Fibroblast of lung (primary cell): ENCODE measurements at regions not wholly inside any gene's neighbourhood (a gene's known extent, or its start where the extent isn't known, plus 50 kb on each side); places are given as distances from the start of the nearest gene placed in this dataset.

Source experiments
- DNase-seq, 2 donors: peaks; one replicate each; pipeline versions ENCODE4 v3.0.0 to v3.0.0-alpha.2; 2010; ENCODE audit warnings: low read depth in 2 of 2
- H2AFZ ChIP-seq: 2 replicates; pipeline ENCODE4 v1.5.1; 2012; ENCODE audit warnings: low read length, control low read depth, inconsistent platforms
- H3K27ac ChIP-seq: 2 replicates; pipeline ENCODE4 v1.5.1; 2011; ENCODE audit warnings: low read length, control low read depth; ENCODE audit not compliant: insufficient read depth
- H3K27me3 ChIP-seq: 2 replicates; pipeline ENCODE4 v1.5.1; 2011; ENCODE audit warnings: mild to moderate bottlenecking, low read length; ENCODE audit not compliant: control insufficient read depth, insufficient read depth
- H3K36me3 ChIP-seq: 2 replicates; pipeline ENCODE4 v1.5.1; 2011; ENCODE audit warnings: low read length; ENCODE audit not compliant: control insufficient read depth, insufficient read depth
- H3K4me1 ChIP-seq: 2 replicates; pipeline ENCODE4 v1.5.1; 2011; ENCODE audit warnings: low read length; ENCODE audit not compliant: control insufficient read depth, insufficient read depth; ENCODE audit errors: extremely low read depth
- H3K4me2 ChIP-seq: 2 replicates; pipeline ENCODE4 v1.5.1; 2011; ENCODE audit warnings: low read length, control low read depth; ENCODE audit not compliant: insufficient read depth; ENCODE audit errors: extremely low read depth
- H3K4me3 ChIP-seq, 4 experiments: fragments of 200-600 bp in 1 of 4; sonication (generic) in 1 of 4; replicated peaks in 1 of 4; 2 replicates each; pipeline ENCODE4 v1.5.1; 2011 to 2016; ENCODE audit warnings: low read length in 4 of 4, low read depth in 3 of 4, mild to moderate bottlenecking in 3 of 4, control low read depth in 2 of 4, inconsistent platforms in 1 of 4, mixed read lengths in 1 of 4; ENCODE audit not compliant: insufficient read depth in 1 of 4; ENCODE audit errors: control extremely low read depth in 1 of 4
- H3K79me2 ChIP-seq: 2 replicates; pipeline ENCODE4 v1.5.1; 2012; ENCODE audit warnings: mild to moderate bottlenecking, low read length, inconsistent platforms; ENCODE audit not compliant: control insufficient read depth, insufficient read depth
- H3K9ac ChIP-seq: 2 replicates; pipeline ENCODE4 v1.5.1; 2011; ENCODE audit warnings: mild to moderate bottlenecking, low read length, control low read depth; ENCODE audit not compliant: insufficient read depth
- H3K9me3 ChIP-seq: 2 replicates; pipeline ENCODE4 v1.5.1; 2012; ENCODE audit warnings: low read depth, low read length; ENCODE audit not compliant: control insufficient read depth, insufficient read depth
- H4K20me1 ChIP-seq: 2 replicates; pipeline ENCODE4 v1.5.1; 2011; ENCODE audit warnings: low read length; ENCODE audit not compliant: control insufficient read depth, insufficient read depth; ENCODE audit errors: extremely low read depth
- EZH2 ChIP-seq: IDR thresholded peaks from 2 replicates; pipeline ENCODE4 v1.5.1; 2012; ENCODE audit warnings: low read length, control low read depth, mild to moderate bottlenecking; ENCODE audit errors: missing control alignments
- TF ChIP-seq, protein P1 (sequence below), 2 donors: IDR thresholded peaks in 1 of 2; conservative IDR thresholded peaks in 1 of 2; 1 replicate in 1 of 2; 2 replicates in 1 of 2; pipeline ENCODE4 v1.5.1; 2011 to 2012; ENCODE audit warnings: low read length in 2 of 2, control low read depth in 1 of 2, inconsistent platforms in 1 of 2, low read depth in 1 of 2, mild to moderate bottlenecking in 1 of 2

DNA sequence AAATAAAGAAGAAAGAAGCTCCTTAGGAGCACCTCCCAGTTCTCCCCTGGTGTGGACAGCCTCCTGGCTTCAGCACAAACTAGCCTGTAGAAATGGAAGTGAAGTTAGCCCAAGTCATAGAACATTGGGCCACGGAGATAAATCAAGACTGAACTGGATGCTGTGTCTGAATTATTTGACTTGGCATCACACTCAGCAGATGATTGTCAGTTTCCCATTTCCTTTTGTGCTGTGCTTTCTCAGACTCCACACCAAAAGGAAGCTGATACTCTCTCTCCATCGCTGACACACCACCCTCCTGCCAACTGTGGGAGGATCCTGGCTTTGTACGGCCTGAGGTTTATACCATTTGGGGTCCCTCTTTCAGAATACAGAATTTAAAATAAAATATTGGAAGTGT lies 209.8 kb downstream of the TFAP2A start:
- no peak for TF ChIP-seq EZH2
- TF ChIP-seq, protein P1, sequence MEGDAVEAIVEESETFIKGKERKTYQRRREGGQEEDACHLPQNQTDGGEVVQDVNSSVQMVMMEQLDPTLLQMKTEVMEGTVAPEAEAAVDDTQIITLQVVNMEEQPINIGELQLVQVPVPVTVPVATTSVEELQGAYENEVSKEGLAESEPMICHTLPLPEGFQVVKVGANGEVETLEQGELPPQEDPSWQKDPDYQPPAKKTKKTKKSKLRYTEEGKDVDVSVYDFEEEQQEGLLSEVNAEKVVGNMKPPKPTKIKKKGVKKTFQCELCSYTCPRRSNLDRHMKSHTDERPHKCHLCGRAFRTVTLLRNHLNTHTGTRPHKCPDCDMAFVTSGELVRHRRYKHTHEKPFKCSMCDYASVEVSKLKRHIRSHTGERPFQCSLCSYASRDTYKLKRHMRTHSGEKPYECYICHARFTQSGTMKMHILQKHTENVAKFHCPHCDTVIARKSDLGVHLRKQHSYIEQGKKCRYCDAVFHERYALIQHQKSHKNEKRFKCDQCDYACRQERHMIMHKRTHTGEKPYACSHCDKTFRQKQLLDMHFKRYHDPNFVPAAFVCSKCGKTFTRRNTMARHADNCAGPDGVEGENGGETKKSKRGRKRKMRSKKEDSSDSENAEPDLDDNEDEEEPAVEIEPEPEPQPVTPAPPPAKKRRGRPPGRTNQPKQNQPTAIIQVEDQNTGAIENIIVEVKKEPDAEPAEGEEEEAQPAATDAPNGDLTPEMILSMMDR (conservative IDR thresholded peaks at IDR 0.05 in 1 of 2, IDR thresholded peaks at IDR 0.05 in 1 of 2; ENCODE audit: low read depth in 1 of 2, low read length in 2 of 2) = no peak
- H3K4me2 ChIP-seq = no peak overlapping the region
- H3K27me3 ChIP-seq = no peaks in the 10 kb centered on the region
- DNase-seq = no peak
- H3K9me3 ChIP-seq = no peaks in the 10 kb centered on the region
- no peak overlapping the region for H3K9ac ChIP-seq
- H3K27ac ChIP-seq = no peak overlapping the region
- no peak overlapping the region for H2AFZ ChIP-seq
- H4K20me1 ChIP-seq = no peaks in the 10 kb centered on the region
- no peaks in the 10 kb centered on the region for H3K4me1 ChIP-seq
- H3K79me2 ChIP-seq = no peaks in the 10 kb centered on the region
- no peak overlapping the region for H3K4me3 ChIP-seq
- no peaks in the 10 kb centered on the region for H3K36me3 ChIP-seq

DNA sequence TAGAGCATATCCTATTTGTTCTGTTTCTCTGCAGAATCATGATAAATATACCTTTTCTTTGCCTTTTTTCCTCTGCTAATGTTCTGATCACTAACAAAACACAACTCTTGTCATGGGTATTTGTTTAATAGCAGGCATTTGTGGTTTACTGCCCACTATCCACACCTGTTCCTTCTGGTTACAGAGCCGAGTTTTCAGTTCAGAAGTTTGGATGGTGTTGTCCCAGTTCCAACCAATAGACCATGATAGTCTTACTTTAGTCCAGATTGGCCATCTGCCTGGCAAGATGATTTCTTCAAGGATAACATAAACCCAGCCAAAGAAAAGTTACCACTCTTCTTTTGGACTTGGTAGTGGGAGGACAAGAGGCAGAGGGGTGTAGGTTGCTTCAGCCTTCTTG lies 211.2 kb downstream of the TFAP2A start:
- H3K79me2 ChIP-seq = no peaks in the 10 kb centered on the region
- H4K20me1 ChIP-seq = no peaks in the 10 kb centered on the region
- no peak for TF ChIP-seq EZH2
- TF ChIP-seq, protein P1 (conservative IDR thresholded peaks at IDR 0.05 in 1 of 2, IDR thresholded peaks at IDR 0.05 in 1 of 2; ENCODE audit: low read depth in 1 of 2, low read length in 2 of 2) = no peak
- no peak overlapping the region for H3K9ac ChIP-seq
- H3K27me3 ChIP-seq = no peaks in the 10 kb centered on the region
- no peaks in the 10 kb centered on the region for H3K9me3 ChIP-seq
- H3K27ac ChIP-seq = no peak overlapping the region
- no peak overlapping the region for H3K4me3 ChIP-seq
- H3K36me3 ChIP-seq = no peaks in the 10 kb centered on the region
- no peak for DNase-seq
- no peak overlapping the region for H2AFZ ChIP-seq
- no peaks in the 10 kb centered on the region for H3K4me1 ChIP-seq
- no peak overlapping the region for H3K4me2 ChIP-seq

DNA sequence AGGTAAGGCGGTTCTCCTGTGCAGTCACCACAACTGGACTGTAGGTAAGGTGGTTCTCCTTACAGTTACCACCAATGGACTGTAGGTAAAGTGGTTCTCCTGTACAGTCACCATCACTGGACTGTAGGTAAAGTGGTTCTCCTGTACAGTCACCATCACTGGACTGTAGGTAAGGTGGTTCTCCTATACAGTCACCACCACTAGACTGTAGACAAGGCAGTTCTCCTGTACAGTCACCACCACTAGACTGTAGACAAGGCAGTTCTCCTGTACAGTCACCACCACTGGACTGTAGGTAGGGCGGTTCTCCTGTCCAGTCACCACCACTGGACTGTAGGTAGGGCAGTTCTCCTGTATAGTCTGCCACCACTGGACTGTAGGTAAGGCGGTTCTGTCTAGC lies 212.3 kb downstream of the TFAP2A start:
- Histone ChIP-seq H3K4me1 (no peaks in the 10 kb centered on the region), H3K27ac (no peak overlapping the region), H3K4me3 (no peak overlapping the region), H3K79me2 (no peaks in the 10 kb centered on the region), H3K4me2 (no peak overlapping the region), H3K9ac (no peak overlapping the region), H3K9me3 (no peaks in the 10 kb centered on the region), H4K20me1 (no peaks in the 10 kb centered on the region), H2AFZ (no peak overlapping the region), H3K27me3 (no peaks in the 10 kb centered on the region), H3K36me3 (no peaks in the 10 kb centered on the region)
- DNase-seq = no peak
- TF ChIP-seq EZH2 = no peak
- TF ChIP-seq, protein P1 (conservative IDR thresholded peaks at IDR 0.05 in 1 of 2, IDR thresholded peaks at IDR 0.05 in 1 of 2; ENCODE audit: low read depth in 1 of 2, low read length in 2 of 2) = no peak
